GM23338 (cell line): ENCODE measurements at regions not wholly inside any gene's neighbourhood (a gene's known extent, or its start where the extent isn't known, plus 50 kb on each side); places are given as distances from the start of the nearest gene placed in this dataset.
A peak's percentile ranks its signal among the peaks of the same experiment; 100 is the strongest.

Experiments
- ATAC-seq: fragments of 200-7000 bp; cut with Tn5 transposase; 3 replicates; pipeline ENCODE4 v1.9.1; 2020
- DNase-seq: peaks from one replicate; pipeline ENCODE4 v3.0.0-alpha.2; 2015; ENCODE audit warnings: low spot score
- H2AFZ ChIP-seq: fragments of 200-600 bp; sonication (generic); 2 replicates; pipeline ENCODE4 v1.8.0; 2016; ENCODE audit warnings: antibody characterized with exemption, mild to moderate bottlenecking, moderate library complexity
- H3F3A ChIP-seq: fragments of 200-600 bp; sonication (generic); replicated peaks from 2 replicates; pipeline ENCODE4 v1.8.0; 2017; ENCODE audit warnings: antibody characterized with exemption, mixed run types, low read depth
- H3K27ac ChIP-seq: fragments of 200-600 bp; sonication (generic); 2 replicates; pipeline ENCODE4 v1.6.1; 2016; ENCODE audit warnings: low read depth
- H3K27me3 ChIP-seq: fragments of 200-600 bp; sonication (generic); 2 replicates; pipeline ENCODE4 v1.8.0; 2016; ENCODE audit warnings: mild to moderate bottlenecking, mixed run types, moderate library complexity; ENCODE audit not compliant: insufficient read depth
- H3K36me3 ChIP-seq: fragments of 200-600 bp; sonication (generic); 2 replicates; pipeline ENCODE4 v1.8.0; 2016; ENCODE audit warnings: mild to moderate bottlenecking; ENCODE audit not compliant: insufficient read depth
- H3K4me1 ChIP-seq: fragments of 200-600 bp; sonication (generic); 2 replicates; pipeline ENCODE4 v1.8.0; 2016; ENCODE audit warnings: mild to moderate bottlenecking, moderate library complexity; ENCODE audit not compliant: insufficient read depth
- H3K4me2 ChIP-seq: fragments of 200-600 bp; sonication (generic); 2 replicates; pipeline ENCODE4 v1.7.1; 2017; ENCODE audit warnings: mixed run types
- H3K4me3 ChIP-seq: fragments of 200-600 bp; sonication (generic); 2 replicates; pipeline ENCODE4 v1.6.1; 2016; ENCODE audit warnings: mixed run types
- H3K79me2 ChIP-seq: fragments of 200-600 bp; sonication (generic); replicated peaks from 2 replicates; pipeline ENCODE4 v1.8.0; 2017; ENCODE audit warnings: mild to moderate bottlenecking; ENCODE audit not compliant: insufficient read depth
- H3K9me2 ChIP-seq: fragments of 200-600 bp; sonication (generic); 2 replicates; pipeline ENCODE4 v1.8.0; 2017; ENCODE audit not compliant: insufficient read depth
- H4K20me1 ChIP-seq: fragments of 200-600 bp; sonication (generic); replicated peaks from 2 replicates; pipeline ENCODE4 v1.8.0; 2017; ENCODE audit warnings: mild to moderate bottlenecking; ENCODE audit not compliant: insufficient read depth
- H3K27ac Mint-ChIP-seq: 2 replicates; pipeline ENCODE4 v1.8.0; 2020; ENCODE audit warnings: inconsistent platforms, mild to moderate bottlenecking, moderate library complexity, mixed read lengths
- H3K27me3 Mint-ChIP-seq: 3 replicates; pipeline ENCODE4 v1.8.0; 2022; ENCODE audit warnings: low read depth, mild to moderate bottlenecking, moderate library complexity, mixed read lengths, inconsistent platforms; ENCODE audit not compliant: insufficient read depth, poor library complexity
- H3K36me3 Mint-ChIP-seq: 3 replicates; pipeline ENCODE4 v1.8.0; 2021; ENCODE audit warnings: low read depth, mild to moderate bottlenecking, inconsistent platforms, moderate library complexity, mixed read lengths
- H3K4me1 Mint-ChIP-seq: 3 replicates; pipeline ENCODE4 v1.8.0; 2020; ENCODE audit warnings: mild to moderate bottlenecking, inconsistent platforms, mixed read lengths
- H3K4me3 Mint-ChIP-seq: 3 replicates; pipeline ENCODE4 v1.8.0; 2021; ENCODE audit warnings: moderate library complexity, mild to moderate bottlenecking, inconsistent platforms, mixed read lengths
- H3K9me3 Mint-ChIP-seq: 3 replicates; pipeline ENCODE4 v1.8.0; 2020; ENCODE audit warnings: moderate library complexity, mild to moderate bottlenecking, inconsistent platforms, mixed read lengths
- CREB1 ChIP-seq: fragments of 250-450 bp; sonication (Bioruptor Pico); IDR thresholded peaks from 2 replicates; pipeline ENCODE4 v1.5.0; 2020; ENCODE audit warnings: low read depth, mild to moderate bottlenecking, moderate library complexity
- JUNB ChIP-seq: IDR thresholded peaks from one replicate; pipeline ENCODE4 v1.6.1; 2016; ENCODE audit warnings: antibody characterized with exemption; ENCODE audit not compliant: unreplicated experiment
- POLR2AphosphoS5 ChIP-seq: IDR thresholded peaks from 2 replicates; pipeline ENCODE4 v1.6.1; 2016; ENCODE audit warnings: antibody characterized with exemption, low read depth
- STAT1 ChIP-seq: IDR thresholded peaks from one replicate; pipeline ENCODE4 v1.6.1; 2016; ENCODE audit warnings: antibody characterized with exemption; ENCODE audit not compliant: unreplicated experiment
- ZNF114 ChIP-seq: fragments of 250-450 bp; sonication (Bioruptor Pico); IDR thresholded peaks from 2 replicates; pipeline ENCODE4 v1.5.0; 2020; ENCODE audit warnings: mild to moderate bottlenecking, moderate library complexity
- ZNF331 ChIP-seq: fragments of 250-450 bp; sonication (Bioruptor Pico); IDR thresholded peaks from 2 replicates; pipeline ENCODE4 v1.5.0; 2020; ENCODE audit warnings: low read depth, mild to moderate bottlenecking, moderate library complexity
- TF ChIP-seq, protein P1 (sequence below): IDR thresholded peaks from one replicate; pipeline ENCODE4 v1.6.1; 2018; ENCODE audit warnings: antibody characterized with exemption; ENCODE audit not compliant: unreplicated experiment
- TF ChIP-seq, protein P2 (sequence below), 2 experiments: fragments of 200-600 bp in 1 of 2; sonication (generic) in 1 of 2; conservative IDR thresholded peaks; 2 replicates each; pipeline versions ENCODE4 v1.5.1 to v1.6.1; 2016 to 2017; ENCODE audit warnings: antibody characterized with exemption in 2 of 2, low read depth in 2 of 2, mild to moderate bottlenecking in 2 of 2, moderate library complexity in 1 of 2
- TF ChIP-seq, protein P3 (sequence below): fragments of 250-450 bp; sonication (Bioruptor Pico); IDR thresholded peaks from 2 replicates; pipeline ENCODE4 v1.5.0; 2020; ENCODE audit warnings: mild to moderate bottlenecking, moderate library complexity

DNA sequence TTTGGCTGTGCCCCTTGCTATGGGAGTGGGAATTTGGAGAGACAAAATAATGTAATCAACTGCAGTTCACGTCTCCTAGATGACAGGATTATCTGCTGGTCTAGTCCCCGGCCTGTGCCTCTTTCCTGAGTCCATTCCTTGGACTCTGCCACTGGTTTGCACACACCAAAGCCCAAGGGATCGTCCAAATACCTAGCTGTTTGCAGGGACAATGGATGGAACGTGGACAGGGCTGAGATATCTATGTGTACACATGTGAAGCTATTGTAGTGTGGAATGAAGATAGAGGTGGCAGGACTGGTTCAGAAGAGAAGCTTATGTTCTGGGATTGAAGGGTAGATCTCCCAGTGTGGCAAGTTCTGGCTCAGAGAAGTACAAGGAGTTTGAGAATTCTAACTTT lies 198.3 kb upstream of the PITX2 start (continued):
- TF ChIP-seq, protein P1, sequence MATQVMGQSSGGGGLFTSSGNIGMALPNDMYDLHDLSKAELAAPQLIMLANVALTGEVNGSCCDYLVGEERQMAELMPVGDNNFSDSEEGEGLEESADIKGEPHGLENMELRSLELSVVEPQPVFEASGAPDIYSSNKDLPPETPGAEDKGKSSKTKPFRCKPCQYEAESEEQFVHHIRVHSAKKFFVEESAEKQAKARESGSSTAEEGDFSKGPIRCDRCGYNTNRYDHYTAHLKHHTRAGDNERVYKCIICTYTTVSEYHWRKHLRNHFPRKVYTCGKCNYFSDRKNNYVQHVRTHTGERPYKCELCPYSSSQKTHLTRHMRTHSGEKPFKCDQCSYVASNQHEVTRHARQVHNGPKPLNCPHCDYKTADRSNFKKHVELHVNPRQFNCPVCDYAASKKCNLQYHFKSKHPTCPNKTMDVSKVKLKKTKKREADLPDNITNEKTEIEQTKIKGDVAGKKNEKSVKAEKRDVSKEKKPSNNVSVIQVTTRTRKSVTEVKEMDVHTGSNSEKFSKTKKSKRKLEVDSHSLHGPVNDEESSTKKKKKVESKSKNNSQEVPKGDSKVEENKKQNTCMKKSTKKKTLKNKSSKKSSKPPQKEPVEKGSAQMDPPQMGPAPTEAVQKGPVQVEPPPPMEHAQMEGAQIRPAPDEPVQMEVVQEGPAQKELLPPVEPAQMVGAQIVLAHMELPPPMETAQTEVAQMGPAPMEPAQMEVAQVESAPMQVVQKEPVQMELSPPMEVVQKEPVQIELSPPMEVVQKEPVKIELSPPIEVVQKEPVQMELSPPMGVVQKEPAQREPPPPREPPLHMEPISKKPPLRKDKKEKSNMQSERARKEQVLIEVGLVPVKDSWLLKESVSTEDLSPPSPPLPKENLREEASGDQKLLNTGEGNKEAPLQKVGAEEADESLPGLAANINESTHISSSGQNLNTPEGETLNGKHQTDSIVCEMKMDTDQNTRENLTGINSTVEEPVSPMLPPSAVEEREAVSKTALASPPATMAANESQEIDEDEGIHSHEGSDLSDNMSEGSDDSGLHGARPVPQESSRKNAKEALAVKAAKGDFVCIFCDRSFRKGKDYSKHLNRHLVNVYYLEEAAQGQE, result no peak
- TF ChIP-seq ZNF114 (CRISPR knock-in tag) (no peak), STAT1 (no peak), JUNB (no peak), ZNF331 (CRISPR knock-in tag) (no peak)

DNA sequence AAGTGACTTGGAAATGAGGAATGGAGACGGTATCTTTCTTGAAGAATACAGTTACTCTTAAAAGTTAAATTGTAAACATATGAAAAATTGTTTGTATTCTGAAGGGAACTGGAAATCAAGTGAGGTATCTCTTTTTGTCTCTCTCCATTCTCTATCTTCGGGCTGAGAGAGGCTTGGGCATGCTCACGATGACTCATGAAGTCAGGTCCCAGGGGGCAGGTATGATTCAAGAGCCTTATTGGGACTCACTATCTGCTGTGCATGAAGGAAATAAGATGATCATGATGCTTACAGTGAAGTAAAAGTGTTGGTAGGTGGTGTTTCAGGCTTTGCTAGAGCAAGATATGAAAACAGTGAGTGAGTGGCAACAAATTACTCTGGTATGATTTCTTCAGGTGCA lies 200.4 kb upstream of the PITX2 start:
- H3K4me2 ChIP-seq, result no peak overlapping the region
- peaks cover 2% of the 10 kb centered on the region; the same call in 1 of the 3 replicates for H3K9me3 Mint-ChIP-seq
- no peaks in the 10 kb centered on the region for H3K9me2 ChIP-seq
- H2AFZ ChIP-seq, result 0 out of 2 replicates have a peak overlapping the region, but pooled peaks have one; percentile 5
- H3K4me1 Mint-ChIP-seq, result no peaks in the 10 kb centered on the region
- DNase-seq (no peak), ATAC-seq (no peak)
- no peaks in the 10 kb centered on the region for H3K79me2 ChIP-seq
- H3K27me3 ChIP-seq, result no peaks in the 10 kb centered on the region
- no peaks in the 10 kb centered on the region; the same call in 2 of the 3 replicates for H3K36me3 Mint-ChIP-seq
- no peaks in the 10 kb centered on the region for H3K36me3 ChIP-seq
- no peak overlapping the region for H3K4me3 Mint-ChIP-seq
- H3K27ac ChIP-seq, result no peak overlapping the region
- H3K4me1 ChIP-seq, result no peaks in the 10 kb centered on the region
- H3K27me3 Mint-ChIP-seq, result no peaks in the 10 kb centered on the region
- no peaks in the 10 kb centered on the region for H3F3A ChIP-seq
- H3K4me3 ChIP-seq, result no peak overlapping the region
- H3K27ac Mint-ChIP-seq, result no peak overlapping the region
- H4K20me1 ChIP-seq, result no peaks in the 10 kb centered on the region
- TF ChIP-seq, protein P2, sequence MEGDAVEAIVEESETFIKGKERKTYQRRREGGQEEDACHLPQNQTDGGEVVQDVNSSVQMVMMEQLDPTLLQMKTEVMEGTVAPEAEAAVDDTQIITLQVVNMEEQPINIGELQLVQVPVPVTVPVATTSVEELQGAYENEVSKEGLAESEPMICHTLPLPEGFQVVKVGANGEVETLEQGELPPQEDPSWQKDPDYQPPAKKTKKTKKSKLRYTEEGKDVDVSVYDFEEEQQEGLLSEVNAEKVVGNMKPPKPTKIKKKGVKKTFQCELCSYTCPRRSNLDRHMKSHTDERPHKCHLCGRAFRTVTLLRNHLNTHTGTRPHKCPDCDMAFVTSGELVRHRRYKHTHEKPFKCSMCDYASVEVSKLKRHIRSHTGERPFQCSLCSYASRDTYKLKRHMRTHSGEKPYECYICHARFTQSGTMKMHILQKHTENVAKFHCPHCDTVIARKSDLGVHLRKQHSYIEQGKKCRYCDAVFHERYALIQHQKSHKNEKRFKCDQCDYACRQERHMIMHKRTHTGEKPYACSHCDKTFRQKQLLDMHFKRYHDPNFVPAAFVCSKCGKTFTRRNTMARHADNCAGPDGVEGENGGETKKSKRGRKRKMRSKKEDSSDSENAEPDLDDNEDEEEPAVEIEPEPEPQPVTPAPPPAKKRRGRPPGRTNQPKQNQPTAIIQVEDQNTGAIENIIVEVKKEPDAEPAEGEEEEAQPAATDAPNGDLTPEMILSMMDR (conservative IDR thresholded peaks at IDR 0.05; ENCODE audit: low read depth in 2 of 2), result no peak
- TF ChIP-seq CREB1 (CRISPR knock-in tag) (no peak), JUNB (no peak), POLR2AphosphoS5 (no peak)
- TF ChIP-seq, protein P1, result no peak
- TF ChIP-seq, protein P3, sequence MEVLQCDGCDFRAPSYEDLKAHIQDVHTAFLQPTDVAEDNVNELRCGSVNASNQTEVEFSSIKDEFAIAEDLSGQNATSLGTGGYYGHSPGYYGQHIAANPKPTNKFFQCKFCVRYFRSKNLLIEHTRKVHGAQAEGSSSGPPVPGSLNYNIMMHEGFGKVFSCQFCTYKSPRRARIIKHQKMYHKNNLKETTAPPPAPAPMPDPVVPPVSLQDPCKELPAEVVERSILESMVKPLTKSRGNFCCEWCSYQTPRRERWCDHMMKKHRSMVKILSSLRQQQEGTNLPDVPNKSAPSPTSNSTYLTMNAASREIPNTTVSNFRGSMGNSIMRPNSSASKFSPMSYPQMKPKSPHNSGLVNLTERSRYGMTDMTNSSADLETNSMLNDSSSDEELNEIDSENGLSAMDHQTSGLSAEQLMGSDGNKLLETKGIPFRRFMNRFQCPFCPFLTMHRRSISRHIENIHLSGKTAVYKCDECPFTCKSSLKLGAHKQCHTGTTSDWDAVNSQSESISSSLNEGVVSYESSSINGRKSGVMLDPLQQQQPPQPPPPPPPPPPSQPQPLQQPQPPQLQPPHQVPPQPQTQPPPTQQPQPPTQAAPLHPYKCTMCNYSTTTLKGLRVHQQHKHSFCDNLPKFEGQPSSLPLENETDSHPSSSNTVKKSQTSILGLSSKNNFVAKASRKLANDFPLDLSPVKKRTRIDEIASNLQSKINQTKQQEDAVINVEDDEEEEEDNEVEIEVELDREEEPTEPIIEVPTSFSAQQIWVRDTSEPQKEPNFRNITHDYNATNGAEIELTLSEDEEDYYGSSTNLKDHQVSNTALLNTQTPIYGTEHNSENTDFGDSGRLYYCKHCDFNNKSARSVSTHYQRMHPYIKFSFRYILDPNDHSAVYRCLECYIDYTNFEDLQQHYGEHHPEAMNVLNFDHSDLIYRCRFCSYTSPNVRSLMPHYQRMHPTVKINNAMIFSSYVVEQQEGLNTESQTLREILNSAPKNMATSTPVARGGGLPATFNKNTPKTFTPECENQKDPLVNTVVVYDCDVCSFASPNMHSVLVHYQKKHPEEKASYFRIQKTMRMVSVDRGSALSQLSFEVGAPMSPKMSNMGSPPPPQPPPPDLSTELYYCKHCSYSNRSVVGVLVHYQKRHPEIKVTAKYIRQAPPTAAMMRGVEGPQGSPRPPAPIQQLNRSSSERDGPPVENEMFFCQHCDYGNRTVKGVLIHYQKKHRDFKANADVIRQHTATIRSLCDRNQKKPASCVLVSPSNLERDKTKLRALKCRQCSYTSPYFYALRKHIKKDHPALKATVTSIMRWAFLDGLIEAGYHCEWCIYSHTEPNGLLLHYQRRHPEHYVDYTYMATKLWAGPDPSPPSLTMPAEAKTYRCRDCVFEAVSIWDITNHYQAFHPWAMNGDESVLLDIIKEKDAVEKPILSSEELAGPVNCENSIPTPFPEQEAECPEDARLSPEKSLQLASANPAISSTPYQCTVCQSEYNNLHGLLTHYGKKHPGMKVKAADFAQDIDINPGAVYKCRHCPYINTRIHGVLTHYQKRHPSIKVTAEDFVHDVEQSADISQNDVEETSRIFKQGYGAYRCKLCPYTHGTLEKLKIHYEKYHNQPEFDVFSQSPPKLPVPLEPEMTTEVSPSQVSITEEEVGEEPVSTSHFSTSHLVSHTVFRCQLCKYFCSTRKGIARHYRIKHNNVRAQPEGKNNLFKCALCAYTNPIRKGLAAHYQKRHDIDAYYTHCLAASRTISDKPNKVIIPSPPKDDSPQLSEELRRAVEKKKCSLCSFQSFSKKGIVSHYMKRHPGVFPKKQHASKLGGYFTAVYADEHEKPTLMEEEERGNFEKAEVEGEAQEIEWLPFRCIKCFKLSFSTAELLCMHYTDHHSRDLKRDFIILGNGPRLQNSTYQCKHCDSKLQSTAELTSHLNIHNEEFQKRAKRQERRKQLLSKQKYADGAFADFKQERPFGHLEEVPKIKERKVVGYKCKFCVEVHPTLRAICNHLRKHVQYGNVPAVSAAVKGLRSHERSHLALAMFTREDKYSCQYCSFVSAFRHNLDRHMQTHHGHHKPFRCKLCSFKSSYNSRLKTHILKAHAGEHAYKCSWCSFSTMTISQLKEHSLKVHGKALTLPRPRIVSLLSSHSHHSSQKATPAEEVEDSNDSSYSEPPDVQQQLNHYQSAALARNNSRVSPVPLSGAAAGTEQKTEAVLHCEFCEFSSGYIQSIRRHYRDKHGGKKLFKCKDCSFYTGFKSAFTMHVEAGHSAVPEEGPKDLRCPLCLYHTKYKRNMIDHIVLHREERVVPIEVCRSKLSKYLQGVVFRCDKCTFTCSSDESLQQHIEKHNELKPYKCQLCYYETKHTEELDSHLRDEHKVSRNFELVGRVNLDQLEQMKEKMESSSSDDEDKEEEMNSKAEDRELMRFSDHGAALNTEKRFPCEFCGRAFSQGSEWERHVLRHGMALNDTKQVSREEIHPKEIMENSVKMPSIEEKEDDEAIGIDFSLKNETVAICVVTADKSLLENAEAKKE, result no peak
